ENCODE measurements at regions not wholly inside any gene's neighbourhood (a gene's known extent, or its start where the extent isn't known, plus 50 kb on each side); places are given as distances from the start of the nearest gene placed in this dataset.

GRCh38 chr11:69919659-69920344 is 100.6 kb upstream of the FGF3 start:
- H3K36me3 Mint-ChIP-seq (ENCODE audit: insufficient read depth in 1 of 3, low read depth in 3 of 3), result no peaks in the 10 kb centered on the region
- no peak overlapping the region for H4K5ac ChIP-seq (ENCODE audit: insufficient read length, low read depth, low read length)
- H2BK20ac ChIP-seq (ENCODE audit: low read depth, low read length, poor library complexity, severe bottlenecking), result no peak overlapping the region
- H3K79me1 ChIP-seq (ENCODE audit: insufficient read depth, low read depth, low read length, poor library complexity, severe bottlenecking), result no peaks in the 10 kb centered on the region
- no peak overlapping the region for H3K9ac ChIP-seq (ENCODE audit: extremely low read depth, insufficient read length, low read length)
- no peaks in the 10 kb centered on the region; the same call in 1 of the 2 replicates for H3K4me1 ChIP-seq (ENCODE audit: insufficient read depth, low read length)
- H4K20me1 ChIP-seq (ENCODE audit: control insufficient read depth, insufficient read depth, insufficient read length), result no peaks in the 10 kb centered on the region
- no peak overlapping the region for H2AK5ac ChIP-seq (ENCODE audit: insufficient read length, low read length)
- no peak overlapping the region for H3K14ac ChIP-seq (ENCODE audit: insufficient read depth, low read length)
- no peak overlapping the region for H2BK12ac ChIP-seq (ENCODE audit: insufficient read length, low read depth, low read length)
- no peak overlapping the region for H3K4ac ChIP-seq (ENCODE audit: low read depth, low read length)
- H4K8ac ChIP-seq (replicated peaks; ENCODE audit: insufficient read length, low read depth, low read length), result no peak overlapping the region
- WGBS (ENCODE audit: extremely low coverage, insufficient read length, low lambda C conversion rate), result no CpG with 5 or more reads among the region's 3 CpGs
- no peak overlapping the region for H3K4me2 ChIP-seq (ENCODE audit: insufficient read depth, insufficient read length, low read length)
- no peaks in the 10 kb centered on the region for H3K9me3 ChIP-seq (ENCODE audit: control insufficient read depth, low read depth, low read length)
- no peak overlapping the region for H3K23ac ChIP-seq (ENCODE audit: insufficient read length, low read depth, low read length)
- peaks cover 65% of the 10 kb centered on the region for H3K27me3 Mint-ChIP-seq (ENCODE audit: low read depth)
- H2BK5ac ChIP-seq (ENCODE audit: insufficient read length, low read length), result no peak overlapping the region
- no peak overlapping the region for H2AFZ ChIP-seq (ENCODE audit: low read length)
- H3K27ac Mint-ChIP-seq, result no peak overlapping the region
- no peak overlapping the region for H2BK15ac ChIP-seq (ENCODE audit: low read depth, low read length)
- no peak overlapping the region for H3T11ph ChIP-seq (ENCODE audit: low read length)
- H3K23me2 ChIP-seq (ENCODE audit: insufficient read length, low read depth, low read length, poor library complexity, severe bottlenecking), result no peaks in the 10 kb centered on the region
- H3K27ac ChIP-seq (ENCODE audit: insufficient read length, low read depth, low read length), result no peak overlapping the region
- H3K18ac ChIP-seq (ENCODE audit: insufficient read length, low read depth, low read length), result no peak overlapping the region
- TF ChIP-seq CTCF (conservative IDR thresholded peaks at IDR 0.05), result no peak
- no peak overlapping the region for H3K56ac ChIP-seq (ENCODE audit: insufficient read length, low read depth, low read length)
- H2BK120ac ChIP-seq (ENCODE audit: low read depth, low read length, poor library complexity, severe bottlenecking), result no peak overlapping the region
- peaks cover 0 to 8% of the 10 kb centered on the region in 2 experiments; a peak in 1 of 5 replicates for H3K9me3 Mint-ChIP-seq
- no peaks in the 10 kb centered on the region; the same call in 1 of the 2 replicates for H3K27me3 ChIP-seq (ENCODE audit: insufficient read depth, low read length)
- DNase-seq, result no peak
- no peak overlapping the region for H3K4me3 Mint-ChIP-seq
- peaks cover 4 to 10% of the 10 kb centered on the region in 2 experiments; a peak in 3 of 4 replicates for H3K4me1 Mint-ChIP-seq
- H3K79me2 ChIP-seq (ENCODE audit: insufficient read depth, low read length), result no peaks in the 10 kb centered on the region
- no peak overlapping the region for H4K91ac ChIP-seq (ENCODE audit: insufficient read length, low read depth, low read length)
